ENCODE measurements at regions not wholly inside any gene's neighbourhood (a gene's known extent, or its start where the extent isn't known, plus 50 kb on each side); places are given as distances from the start of the nearest gene placed in this dataset.
"Not testable (repeated sequence)": the region's sequence is repeated elsewhere in the genome, so short reads cannot be mapped to it uniquely, and the experiment has no call there.

GRCh38 chr10:126722726-126723125 lies 52.2 kb upstream of the C10orf90 start:
- in situ Hi-C loops (cut with MboI; ENCODE audit: low pct_unique_long_range_greater_than_20kb, low sequenced_read_pairs): no loop called here
- DNase-seq: no peak

DNA sequence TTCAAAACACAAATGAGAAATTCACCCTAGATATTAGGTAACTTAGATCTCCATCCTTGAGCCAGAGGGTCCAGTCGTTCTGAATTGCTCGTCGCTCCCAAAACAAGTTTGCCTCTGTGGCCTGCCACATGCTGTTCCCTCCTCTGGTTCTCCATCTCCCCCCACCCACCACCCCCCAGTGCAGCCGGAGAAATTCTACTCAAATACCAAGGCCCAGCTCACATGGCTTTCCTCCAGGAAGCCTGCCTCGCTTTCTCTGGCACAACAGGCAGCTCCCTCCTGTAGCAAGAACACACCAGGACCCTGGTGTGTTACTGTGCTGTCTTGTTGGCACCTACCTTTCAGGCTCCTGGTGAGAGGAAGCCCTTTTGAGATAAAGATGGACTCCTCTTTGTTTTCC lies 52.7 kb upstream of the C10orf90 start:
- no peak for DNase-seq
- in situ Hi-C loops (cut with MboI; ENCODE audit: low pct_unique_long_range_greater_than_20kb, low sequenced_read_pairs): no loop called here

DNA sequence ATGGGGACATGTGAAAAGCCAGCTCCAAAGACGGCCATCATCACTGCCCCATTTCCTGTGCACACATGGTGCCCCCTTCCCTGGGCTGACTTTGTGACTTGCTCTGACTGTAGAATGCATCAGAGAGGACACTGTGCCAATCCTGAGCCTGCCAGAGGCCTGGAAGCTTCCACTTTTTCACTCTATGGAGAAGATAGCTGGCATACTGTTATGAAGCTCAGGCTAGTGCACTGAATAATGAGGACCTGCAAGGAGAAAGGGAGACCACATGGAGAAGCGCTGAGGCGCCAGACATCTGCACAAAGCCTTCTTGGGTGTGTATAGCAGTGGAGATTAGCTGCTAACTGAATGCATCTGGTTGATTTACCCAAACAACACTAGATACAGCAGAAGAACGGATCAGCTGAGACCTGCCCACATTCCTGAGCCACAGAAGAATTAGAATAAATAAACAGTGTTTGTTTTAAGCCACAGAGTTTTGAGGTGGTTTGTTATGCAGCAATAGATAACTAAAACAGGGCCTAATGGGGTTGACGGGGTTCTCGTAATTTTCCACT lies 58.9 kb upstream of the C10orf90 start:
- in situ Hi-C loops (cut with MboI; ENCODE audit: low pct_unique_long_range_greater_than_20kb, low sequenced_read_pairs): no loop called here
- DNase-seq: no peak

- in situ Hi-C loops (cut with MboI; ENCODE audit: low pct_unique_long_range_greater_than_20kb, low sequenced_read_pairs): no loop called here
- no peak for DNase-seq
Measured at GRCh38 chr10:126730856-126731609, 60.5 kb upstream of the C10orf90 start.

- in situ Hi-C loops (cut with MboI; ENCODE audit: low pct_unique_long_range_greater_than_20kb, low sequenced_read_pairs): no loop called here
- no peak for DNase-seq
Measured at GRCh38 chr10:126731610-126731990, 61.1 kb upstream of the C10orf90 start.

- in situ Hi-C loops (cut with MboI; ENCODE audit: low pct_unique_long_range_greater_than_20kb, low sequenced_read_pairs): no loop called here
- DNase-seq: no peak
Measured at GRCh38 chr10:126732308-126732707, 61.8 kb upstream of the C10orf90 start.

DNA sequence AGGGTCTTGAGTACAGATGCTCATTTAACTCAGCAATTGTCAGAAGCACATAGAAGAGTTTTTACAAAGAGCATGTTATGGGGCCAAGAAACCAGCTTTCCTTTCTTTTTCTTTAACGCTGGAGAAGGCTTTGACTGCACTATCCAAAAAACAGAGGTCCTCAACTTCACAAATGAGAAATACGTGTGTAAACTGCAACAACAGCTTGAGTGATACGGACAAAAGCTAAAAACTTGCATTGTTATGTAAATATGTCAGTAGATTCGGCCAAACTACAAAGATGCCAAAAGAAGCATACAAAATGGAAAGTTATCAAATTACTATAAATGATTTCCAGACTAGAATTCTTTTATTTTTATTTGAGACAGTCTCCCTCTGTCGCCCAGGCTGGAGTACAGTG lies 62.4 kb upstream of the C10orf90 start:
- in situ Hi-C loops (cut with MboI; ENCODE audit: low pct_unique_long_range_greater_than_20kb, low sequenced_read_pairs): no loop called here
- no peak for DNase-seq

DNA sequence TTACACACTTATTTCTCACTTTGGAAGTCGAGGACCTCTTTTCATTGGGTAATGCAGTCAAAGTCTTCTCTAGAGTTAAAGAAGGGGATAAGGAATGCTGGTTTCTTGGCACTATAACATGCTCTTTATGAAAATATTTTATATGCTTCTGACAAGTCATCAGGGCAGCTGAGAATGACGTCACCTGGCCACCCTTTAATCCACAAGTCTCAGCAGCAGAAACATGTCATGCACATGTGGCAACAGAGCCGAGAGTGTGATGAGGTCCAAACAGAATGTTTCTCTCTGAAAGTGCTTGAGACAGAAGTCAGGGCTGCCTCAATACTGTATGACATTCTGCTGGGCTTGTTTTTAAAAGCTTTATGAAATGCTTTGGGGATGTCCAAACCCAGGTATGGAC lies 63.5 kb upstream of the C10orf90 start:
- no peak for DNase-seq
- in situ Hi-C loops (cut with MboI; ENCODE audit: low pct_unique_long_range_greater_than_20kb, low sequenced_read_pairs): no loop called here

GRCh38 chr10:126734967-126735366 lies 64.5 kb upstream of the C10orf90 start:
- in situ Hi-C loops (cut with MboI; ENCODE audit: low pct_unique_long_range_greater_than_20kb, low sequenced_read_pairs): no loop called here
- no peak for DNase-seq

- DNase-seq: no peak
- in situ Hi-C loops (cut with MboI; ENCODE audit: low pct_unique_long_range_greater_than_20kb, low sequenced_read_pairs): no loop called here
Measured at GRCh38 chr10:126736142-126736541, 65.6 kb upstream of the C10orf90 start.

DNA sequence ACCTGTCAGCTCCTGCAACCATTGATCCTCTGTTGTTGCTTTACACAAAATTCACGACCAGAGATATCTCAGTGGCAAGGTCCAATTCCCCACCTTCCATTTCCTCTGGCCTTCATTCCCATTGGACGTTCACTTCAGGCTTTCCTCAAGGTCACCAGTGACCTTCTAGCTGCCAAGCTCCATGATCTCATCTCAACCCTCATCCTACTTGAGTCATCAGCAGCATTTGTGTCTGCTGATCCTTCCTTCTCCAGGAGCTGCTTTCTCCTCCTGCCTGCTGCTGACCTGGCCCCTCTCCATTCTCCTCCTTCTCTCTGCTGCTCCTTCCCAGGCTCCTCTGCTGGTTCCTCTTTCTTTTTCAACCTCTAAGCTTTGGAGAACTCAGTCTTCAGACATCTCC lies 66.2 kb upstream of the C10orf90 start:
- in situ Hi-C loops (cut with MboI; ENCODE audit: low pct_unique_long_range_greater_than_20kb, low sequenced_read_pairs): no loop called here
- no peak for DNase-seq

DNA sequence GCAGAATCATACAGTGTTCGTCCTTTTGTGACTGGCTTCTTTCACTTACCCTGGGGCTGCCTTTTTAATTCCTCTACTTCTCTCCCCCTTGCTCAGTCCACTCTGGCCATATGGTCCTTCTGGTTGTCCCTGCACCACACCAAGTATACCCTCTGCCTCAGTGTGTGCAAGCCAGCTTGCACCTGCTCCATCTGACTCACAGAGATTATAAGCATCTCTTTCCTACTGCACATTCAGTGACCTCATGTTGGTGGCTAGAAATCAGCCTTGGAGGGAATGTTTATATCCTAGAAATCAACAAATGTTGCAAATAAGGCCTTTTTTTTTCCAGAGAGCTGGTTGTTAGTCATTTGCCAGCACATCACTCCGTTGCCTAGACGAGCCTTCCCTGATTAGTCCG lies 67.5 kb upstream of the C10orf90 start:
- in situ Hi-C loops (cut with MboI; ENCODE audit: low pct_unique_long_range_greater_than_20kb, low sequenced_read_pairs): no loop called here
- DNase-seq: no peak

GRCh38 chr10:126744571-126744970 lies 74.1 kb upstream of the C10orf90 start:
- in situ Hi-C loops (cut with MboI; ENCODE audit: low pct_unique_long_range_greater_than_20kb, low sequenced_read_pairs): no loop called here
- no peak for DNase-seq

GRCh38 chr10:126749015-126749655 lies 78.6 kb upstream of the C10orf90 start:
- in situ Hi-C loops (cut with MboI; ENCODE audit: low pct_unique_long_range_greater_than_20kb, low sequenced_read_pairs): no loop called here
- DNase-seq: peak; percentile 77

DNA sequence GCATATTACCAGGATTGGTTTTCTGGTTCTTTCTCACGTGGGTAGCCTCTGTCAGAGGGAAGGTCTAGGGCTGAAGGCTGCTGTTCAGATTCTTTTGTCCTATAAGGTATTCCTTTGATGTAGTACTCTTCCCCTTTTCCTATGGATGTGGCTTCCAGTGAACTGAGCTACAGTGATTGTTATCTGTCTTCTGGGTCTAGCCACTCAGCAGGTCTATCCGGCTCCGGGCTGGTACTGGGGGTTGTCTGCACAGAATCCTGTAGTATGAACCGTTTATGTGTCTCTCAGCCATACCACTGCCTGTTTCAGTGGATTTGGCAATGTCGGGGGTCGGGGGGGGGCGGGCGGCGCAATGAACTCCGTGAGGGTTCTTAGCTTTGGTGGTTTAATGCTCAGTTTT lies 84.5 kb upstream of the C10orf90 start:
- no peak for DNase-seq

DNA sequence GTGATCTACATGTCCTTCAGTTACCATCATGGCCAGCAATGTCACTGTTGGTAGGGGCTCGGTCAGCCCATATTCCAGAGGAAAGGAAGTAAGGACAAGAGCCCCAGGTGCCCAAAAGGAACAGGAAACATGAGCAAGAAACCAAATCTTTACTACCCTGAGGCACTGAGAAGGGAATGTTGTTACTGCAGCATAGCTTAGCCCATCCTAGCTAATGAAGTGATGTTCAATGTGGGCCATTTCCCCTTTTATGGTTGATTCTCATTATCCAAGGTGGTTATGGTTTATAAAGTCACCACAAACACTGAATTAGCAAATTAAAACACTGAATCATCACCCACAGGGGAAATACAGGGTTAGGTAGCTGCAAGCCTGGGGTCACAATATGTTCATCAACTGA lies 88.4 kb upstream of the C10orf90 start:
- in situ Hi-C loops (cut with MboI; ENCODE audit: low pct_unique_long_range_greater_than_20kb, low sequenced_read_pairs): no loop called here
- DNase-seq: no peak

More for the DNA sequence above, 84.5 kb upstream of the C10orf90 start:
- in situ Hi-C loops (cut with MboI; ENCODE audit: low pct_unique_long_range_greater_than_20kb, low sequenced_read_pairs): no loop called here

DNA sequence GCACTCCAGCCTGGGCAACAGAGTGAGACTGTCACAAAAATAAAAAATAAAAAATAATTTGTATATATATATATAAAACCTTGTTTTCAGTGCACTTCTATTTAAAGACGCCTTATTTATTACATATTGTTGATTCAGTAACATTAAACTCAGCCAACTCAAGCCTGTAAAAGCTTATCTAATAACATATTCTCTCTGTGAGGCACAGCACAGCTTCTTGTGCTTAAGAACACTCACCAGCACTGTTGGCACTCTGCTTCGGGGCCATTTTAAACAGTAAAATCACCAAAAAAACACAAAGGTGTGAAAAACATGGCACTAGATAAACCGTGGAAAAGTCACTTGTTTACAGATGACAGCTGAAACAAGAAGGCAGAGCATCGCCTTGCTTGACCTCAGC lies 89.0 kb upstream of the C10orf90 start:
- no peak for DNase-seq

DNA sequence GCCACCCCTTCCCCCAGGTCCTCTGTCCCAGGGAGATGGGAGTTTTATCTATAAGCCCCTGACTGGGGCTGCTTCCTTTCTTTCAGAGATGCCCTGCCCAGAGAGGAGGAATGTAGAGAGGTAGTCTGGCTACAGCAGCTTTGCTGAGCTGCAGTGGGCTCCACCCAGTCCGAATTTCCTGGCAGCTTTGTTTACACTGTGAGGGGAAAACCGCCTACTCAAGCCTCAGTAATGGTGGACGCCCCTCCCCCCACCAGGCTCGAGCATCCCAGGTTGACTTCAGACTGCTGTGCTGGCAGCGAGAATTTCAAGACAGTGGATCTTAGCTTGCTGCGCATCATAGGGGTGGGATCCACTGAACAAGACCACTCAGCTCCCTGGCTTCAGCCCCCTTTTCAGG lies 96.2 kb upstream of the C10orf90 start:
- DNase-seq; in situ Hi-C loops (cut with MboI; ENCODE audit: low pct_unique_long_range_greater_than_20kb, low sequenced_read_pairs): not testable (repeated sequence)

More for the DNA sequence above, 89.0 kb upstream of the C10orf90 start:
- in situ Hi-C loops (cut with MboI; ENCODE audit: low pct_unique_long_range_greater_than_20kb, low sequenced_read_pairs): no loop called here

DNA sequence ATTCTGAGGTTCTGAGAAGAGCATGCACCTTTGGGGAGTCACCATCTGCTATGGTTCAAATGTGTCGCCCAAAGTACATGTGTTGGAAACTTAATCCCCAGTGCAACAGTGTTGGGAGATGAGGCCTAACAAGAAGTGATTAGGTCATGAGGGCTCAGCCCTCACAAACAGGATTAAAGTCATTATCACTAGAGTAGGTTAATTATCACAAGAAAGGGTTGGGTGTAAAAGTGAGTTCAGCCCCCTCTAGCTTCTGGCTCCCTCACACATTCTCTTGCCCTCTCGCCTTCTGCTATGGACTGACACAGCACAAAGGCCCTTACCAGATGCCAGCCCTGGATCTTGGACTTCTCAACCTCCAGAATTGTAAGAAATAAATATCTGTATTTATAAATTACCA lies 100.3 kb upstream of the C10orf90 start:
- in situ Hi-C loops (cut with MboI; ENCODE audit: low pct_unique_long_range_greater_than_20kb, low sequenced_read_pairs): no loop called here
- DNase-seq: no peak

DNA sequence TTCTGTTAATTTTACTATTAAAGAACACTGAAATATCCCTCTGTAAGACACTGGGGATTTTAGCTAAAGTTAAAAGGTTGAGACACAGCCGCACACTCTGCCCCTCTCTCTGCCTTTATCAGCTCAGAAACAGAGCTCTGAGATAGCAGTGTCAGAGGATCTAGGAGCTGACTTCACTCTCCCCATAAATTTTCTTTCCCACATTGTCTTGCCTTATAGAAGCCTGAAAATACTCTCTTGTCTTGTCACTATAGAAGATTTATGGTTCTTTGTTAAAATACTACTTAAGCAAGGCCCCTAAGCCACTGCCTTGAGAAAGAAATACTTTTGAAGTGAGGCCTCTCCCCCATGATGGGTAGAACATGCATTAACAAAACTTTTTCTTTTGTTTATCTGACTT lies 105.7 kb upstream of the C10orf90 start:
- in situ Hi-C loops (cut with MboI; ENCODE audit: low pct_unique_long_range_greater_than_20kb, low sequenced_read_pairs): no loop called here
- DNase-seq: no peak

GRCh38 chr10:126777714-126778113 lies 107.2 kb upstream of the C10orf90 start:
- no peak for DNase-seq
- in situ Hi-C loops (cut with MboI; ENCODE audit: low pct_unique_long_range_greater_than_20kb, low sequenced_read_pairs): no loop called here
